GOT3 (cell line): ENCODE measurements at regions not wholly inside any gene's neighbourhood (a gene's known extent, or its start where the extent isn't known, plus 50 kb on each side); places are given as distances from the start of the nearest gene placed in this dataset.

Experiments
- DNase-seq: peaks from one replicate; lab custom pipeline; 2025; ENCODE audit warnings: mixed read lengths; lab: John Stamatoyannopoulos, UW

DNA sequence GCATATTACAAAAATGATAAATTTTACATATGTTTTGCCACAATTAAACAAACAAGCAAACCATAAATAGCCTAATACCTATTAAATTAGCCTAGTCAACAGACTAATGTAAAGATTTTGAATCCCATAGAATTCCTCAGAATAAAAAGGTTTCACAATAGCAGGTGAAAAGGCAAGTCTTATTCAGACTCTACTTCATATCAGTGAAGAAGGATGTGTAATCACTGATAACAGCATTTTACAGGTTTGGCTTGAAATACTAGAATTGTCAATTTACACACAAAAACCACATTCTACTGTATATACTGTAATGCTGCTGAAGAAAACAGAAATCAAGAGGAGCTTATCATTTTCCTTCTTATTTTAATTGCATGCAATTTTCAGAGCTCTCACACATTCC lies 90.8 kb upstream of the SSTR1 start:
- DNase-seq: no peak

- no peak for DNase-seq
Measured at GRCh38 chr14:38120109-38120508, 87.6 kb upstream of the SSTR1 start.

GRCh38 chr14:38121320-38122020 lies 86.2 kb upstream of the SSTR1 start:
- no peak for DNase-seq

DNA sequence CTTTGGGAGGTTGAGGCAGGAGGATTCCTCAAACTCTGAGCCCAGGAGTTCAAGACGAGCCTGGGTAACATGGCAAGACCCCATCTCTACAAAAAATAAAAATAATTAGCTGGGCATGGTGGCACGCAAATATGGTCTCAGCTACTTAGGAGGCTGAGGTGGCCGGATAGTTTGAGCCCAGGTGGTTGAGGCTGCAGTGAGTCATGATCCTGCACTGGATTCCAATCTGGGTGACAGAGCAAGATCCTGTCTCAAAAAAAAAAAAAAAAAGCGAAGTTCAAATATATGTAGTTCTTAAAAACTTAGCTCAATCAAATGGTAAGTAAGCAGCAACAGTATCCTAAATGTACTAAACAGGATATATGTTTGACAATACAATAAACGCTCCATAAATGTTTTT lies 85.5 kb upstream of the SSTR1 start:
- no peak for DNase-seq

DNA sequence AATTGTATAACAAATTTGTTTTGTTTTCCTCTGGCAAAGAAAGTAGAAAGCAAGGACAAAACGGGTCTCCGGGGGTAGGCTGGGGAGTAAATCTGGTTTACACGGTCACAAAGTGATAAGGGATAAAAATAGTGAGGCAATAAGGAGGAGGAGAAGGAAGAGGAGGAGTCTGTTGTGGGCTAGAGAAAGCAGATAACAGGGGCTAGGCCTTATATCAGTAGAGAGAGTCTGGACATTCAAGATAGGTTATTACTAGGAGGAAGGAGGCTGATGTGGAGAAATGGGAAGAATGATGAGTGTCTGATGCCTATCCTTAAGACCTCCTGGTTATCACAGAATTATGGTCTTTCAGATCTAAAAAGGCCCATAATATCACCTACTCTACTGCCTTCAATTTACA lies 83.2 kb upstream of the SSTR1 start:
- no peak for DNase-seq

DNA sequence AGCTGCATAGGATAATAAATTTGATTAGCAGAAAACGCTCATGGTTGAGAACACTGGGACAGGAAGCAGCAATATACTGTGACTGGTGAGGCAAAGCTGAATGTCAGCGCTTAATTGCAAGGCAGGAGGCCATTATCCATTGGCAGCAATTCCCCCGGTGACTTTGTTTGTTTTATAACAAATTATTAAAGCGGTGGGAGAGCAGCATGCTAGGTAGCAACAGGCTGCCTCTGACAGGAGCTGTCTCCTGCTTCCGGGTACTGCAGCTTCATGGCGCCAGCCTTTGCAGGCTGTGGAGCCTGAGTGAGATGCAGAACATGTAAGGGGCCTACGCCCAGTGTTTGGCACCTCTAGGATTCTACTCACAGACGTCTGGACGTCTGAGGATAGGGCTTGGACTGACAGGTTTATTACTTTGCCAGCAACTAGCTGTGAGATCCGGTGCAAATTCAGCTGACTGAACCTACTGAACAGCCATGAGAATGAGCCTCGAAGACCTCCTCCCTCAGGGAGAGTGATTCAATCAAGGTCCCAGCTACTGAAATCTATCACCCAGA lies 82.1 kb upstream of the SSTR1 start:
- no peak for DNase-seq

DNA sequence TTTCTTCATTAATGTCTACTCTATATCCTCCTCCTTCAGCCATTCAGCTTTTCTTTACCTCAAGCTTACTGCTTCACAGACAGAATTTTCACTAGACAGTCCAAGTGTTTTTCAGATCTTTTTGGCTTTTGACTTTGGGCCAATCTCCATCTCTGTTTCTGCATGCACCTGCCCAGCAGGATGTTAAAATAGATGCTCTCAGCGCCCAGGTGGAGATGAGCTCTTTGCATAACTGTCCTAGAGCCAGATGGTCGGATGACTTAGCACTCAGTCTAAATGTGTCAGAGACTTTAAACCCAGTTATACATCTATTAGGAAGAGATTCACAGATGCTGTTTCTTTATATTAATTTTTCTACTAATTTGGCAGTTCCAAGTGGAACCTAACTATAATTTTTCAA lies 80.3 kb upstream of the SSTR1 start:
- no peak for DNase-seq

DNA sequence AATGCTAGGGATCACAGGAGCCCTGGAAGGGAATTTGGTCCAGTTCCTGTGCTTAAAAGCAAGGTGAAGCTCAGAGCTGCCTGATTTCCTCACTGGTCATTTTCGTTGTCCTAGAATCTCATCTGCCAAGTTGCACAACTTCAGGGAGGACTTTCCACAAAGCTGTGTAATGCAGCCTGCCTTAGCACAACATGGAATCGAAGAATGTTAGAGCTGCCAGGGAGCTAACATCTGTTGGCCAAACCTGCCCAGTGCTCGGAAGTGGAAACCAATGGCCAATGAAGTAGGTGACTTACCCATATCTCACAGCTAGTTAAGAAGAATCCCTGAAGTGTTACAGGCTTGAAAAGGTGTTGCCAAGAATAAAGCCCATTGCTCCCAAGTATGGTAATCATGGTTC lies 79.9 kb upstream of the SSTR1 start:
- no peak for DNase-seq

DNA sequence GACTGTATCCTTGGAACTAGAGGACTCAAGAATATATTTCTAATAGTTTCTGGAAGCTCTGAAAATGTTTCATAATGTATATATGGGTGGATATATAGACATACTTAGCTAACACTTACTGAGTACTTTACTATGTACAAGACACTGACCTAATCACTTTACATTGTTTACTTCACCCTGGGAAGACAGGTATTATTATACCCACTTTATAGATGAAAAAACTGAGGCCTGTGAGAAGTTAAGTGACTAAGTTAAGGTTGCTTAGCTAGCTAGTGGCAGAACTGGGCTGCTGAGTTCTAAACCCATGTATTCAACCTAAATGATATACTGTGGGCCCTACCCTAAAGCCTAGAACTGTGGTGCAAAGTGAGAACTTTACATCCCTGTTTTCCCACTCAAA lies 79.1 kb upstream of the SSTR1 start:
- DNase-seq: no peak

DNA sequence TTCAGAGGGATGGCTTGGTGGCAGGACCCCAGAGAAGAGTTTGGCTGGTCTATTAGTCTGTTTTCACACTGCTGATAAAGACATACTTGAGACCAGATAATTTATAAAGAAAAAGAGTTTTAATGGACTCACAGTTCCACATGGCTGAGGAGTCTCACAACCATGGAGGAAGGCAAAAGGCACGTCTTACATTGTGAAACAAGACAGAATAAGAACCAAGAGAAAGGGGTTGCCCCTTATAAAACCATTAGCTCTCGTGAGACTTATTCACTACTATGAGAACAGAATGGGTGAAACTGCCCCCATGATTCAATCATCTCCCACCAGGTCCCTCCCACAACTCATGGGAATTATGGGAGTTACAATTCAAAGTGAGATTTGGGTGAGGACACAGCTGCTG lies 78.5 kb upstream of the SSTR1 start:
- no peak for DNase-seq

GRCh38 chr14:38129705-38130104 lies 78.0 kb upstream of the SSTR1 start:
- no peak for DNase-seq

- DNase-seq: no peak
Measured at GRCh38 chr14:38134416-38135030, 73.2 kb upstream of the SSTR1 start.

DNA sequence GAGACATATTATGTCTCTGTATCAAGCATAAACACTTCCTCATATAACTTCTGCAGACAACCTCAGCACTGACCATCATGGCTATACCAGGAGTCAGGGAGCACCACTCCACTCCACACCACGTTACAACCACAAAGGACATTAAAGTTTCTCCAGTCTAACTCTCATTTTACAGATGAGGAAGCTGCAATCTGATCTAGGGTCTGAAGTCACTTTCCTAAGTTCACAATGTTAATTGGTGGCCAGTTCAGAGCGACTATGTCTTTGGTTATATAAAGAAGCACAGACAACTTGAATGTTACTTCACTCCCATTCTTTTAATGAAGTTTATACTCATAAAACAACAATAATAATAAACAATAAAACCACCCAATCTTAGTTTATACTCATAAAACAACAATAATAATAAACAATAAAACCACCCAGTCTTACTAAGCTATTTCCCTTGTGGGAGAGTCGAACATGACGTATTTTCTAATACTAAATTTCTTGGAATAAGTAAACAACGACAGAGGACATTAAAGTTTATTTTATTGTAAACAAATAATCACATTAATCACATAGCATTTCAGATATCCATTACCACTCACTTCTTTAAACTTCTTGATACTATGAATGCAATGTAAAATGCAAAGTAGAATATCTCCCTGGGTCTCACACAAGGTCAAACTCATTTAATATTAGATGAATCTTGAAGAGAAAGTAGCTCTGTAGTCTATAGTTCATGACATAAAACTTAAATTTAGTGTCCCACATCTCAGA lies 72.4 kb upstream of the SSTR1 start:
- no peak for DNase-seq

GRCh38 chr14:38137005-38137404 lies 70.7 kb upstream of the SSTR1 start:
- DNase-seq: no peak

- DNase-seq: no peak
Measured at GRCh38 chr14:38138473-38139138, 69.1 kb upstream of the SSTR1 start.

GRCh38 chr14:38139926-38140325 lies 67.8 kb upstream of the SSTR1 start:
- no peak for DNase-seq

- DNase-seq: no peak
Measured at GRCh38 chr14:38143170-38143569, 64.5 kb upstream of the SSTR1 start.

GRCh38 chr14:38143659-38144505 lies 63.8 kb upstream of the SSTR1 start:
- no peak for DNase-seq

DNA sequence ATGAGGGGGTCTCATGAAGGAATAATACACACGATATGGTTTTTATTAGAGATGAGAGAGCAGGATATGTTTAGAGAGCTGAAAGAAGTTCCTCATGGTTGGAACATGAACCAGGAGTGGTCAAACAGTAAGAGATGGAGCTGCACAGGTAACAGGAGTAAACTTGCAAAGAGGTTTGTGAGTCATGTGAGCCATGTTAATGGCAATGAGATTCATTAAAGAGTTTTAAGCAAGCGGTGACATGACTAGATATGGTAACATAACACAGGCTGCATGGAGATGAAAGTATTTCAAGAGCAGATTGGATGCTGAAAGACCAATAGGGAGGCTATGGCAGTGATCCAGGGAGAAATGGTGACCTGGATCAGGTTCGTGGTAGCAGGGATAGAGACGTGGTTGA lies 62.6 kb upstream of the SSTR1 start:
- no peak for DNase-seq

DNA sequence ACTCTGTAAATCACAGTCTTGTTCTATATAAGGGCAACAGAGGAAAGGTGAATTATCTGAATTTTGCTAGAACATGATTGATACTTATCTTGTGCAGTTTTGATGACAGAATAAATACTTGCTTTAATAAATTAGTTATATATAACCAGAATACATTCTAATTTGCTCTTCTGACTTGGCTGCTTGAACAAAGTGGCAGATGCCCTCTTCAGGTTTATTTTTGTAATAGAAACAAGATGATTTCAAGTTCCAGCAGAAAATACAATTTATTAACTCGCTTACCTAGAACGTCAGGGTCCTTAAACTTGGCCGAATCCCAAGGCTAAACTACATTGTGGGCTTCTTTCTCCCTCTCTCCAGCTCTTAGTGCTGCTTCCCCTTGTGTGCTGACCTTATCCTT lies 57.6 kb upstream of the SSTR1 start:
- DNase-seq: no peak
